ENCODE measurements at regions not wholly inside any gene's neighbourhood (a gene's known extent, or its start where the extent isn't known, plus 50 kb on each side); places are given as distances from the start of the nearest gene placed in this dataset.
"Not testable (repeated sequence)": the region's sequence is repeated elsewhere in the genome, so short reads cannot be mapped to it uniquely, and the experiment has no call there.

DNA sequence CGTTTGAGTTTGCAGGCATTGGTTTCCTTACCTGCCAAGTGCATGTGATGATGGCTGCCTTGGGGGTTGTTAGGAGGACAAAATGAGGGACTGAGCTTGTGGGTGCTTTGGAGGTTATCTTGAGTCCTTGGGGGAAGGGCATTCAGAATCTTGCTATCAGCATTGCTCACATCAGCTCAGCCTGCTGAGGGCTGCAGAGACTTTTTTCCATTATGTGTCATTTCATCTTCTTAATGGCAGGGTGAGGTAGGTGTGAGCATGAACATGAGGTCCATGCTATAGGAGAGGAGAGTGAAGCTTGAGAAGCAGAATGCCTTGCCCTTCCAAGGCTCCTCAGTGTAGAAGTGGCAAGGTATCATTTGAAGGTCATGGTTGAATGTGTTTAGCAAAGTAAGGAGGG is 112.3 kb downstream of the MIAT start:
- no peak for DNase-seq (ENCODE audit: low spot score)

DNA sequence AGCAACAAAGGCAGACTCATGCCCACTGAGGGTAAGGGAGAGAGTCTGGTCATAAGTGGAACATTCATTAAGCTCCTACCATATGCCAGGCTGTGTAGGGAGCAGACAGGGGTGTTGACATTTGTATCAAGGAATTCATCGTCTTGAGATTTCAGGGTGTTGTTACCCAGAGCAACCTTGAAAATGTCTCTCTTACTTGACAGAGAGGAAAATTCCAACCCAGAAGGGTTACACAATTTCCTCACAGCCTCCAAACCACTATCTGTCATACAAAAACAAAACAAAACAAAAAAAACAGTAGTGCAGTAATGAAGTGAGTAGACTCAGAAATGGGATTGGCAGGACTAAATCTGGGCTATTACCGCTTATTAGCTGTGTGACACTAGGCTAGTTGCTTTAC is 113.2 kb downstream of the MIAT start:
- no peak for DNase-seq (ENCODE audit: low spot score)

DNA sequence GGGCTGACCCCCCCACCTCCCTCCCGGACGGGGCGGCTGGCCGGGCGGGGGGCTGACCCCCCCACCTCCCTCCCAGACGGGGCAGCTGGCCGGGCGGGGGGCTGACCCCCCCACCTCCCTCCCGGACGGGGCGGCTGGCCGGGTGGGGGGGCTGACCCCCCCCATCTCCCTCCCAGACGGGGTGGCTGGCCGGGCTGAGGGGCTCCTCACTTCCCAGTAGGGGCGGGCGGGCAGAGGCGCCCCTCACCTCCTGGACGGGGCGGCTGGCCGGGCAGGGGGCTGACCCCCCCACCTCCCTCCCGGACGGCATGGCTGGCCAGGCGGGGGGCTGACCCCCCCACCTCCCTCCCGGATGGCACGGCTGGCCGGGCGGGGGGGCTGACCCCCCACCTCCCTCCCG is 115.7 kb downstream of the MIAT start:
- DNase-seq (ENCODE audit: low spot score), result not testable (repeated sequence)

DNA sequence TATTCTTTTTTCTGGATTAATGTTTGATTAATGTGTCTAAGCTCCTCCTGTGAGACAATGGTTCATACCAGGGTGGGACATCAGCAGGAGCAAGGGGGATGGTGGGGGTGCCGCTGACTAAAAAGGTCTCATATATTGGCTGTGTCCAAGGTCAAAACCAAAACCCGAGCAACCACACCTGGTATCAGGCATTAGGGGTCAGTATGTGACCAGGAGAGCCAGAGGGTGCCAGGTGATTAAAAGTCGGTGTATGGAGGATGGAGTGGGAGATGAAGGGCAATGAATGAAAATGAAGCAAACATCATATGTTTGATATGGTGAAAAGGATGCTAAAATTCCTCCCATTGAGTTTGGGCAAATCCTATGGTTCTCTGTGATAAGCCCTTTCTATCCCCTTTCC is 118.0 kb downstream of the MIAT start:
- no peak for DNase-seq (ENCODE audit: low spot score)

DNA sequence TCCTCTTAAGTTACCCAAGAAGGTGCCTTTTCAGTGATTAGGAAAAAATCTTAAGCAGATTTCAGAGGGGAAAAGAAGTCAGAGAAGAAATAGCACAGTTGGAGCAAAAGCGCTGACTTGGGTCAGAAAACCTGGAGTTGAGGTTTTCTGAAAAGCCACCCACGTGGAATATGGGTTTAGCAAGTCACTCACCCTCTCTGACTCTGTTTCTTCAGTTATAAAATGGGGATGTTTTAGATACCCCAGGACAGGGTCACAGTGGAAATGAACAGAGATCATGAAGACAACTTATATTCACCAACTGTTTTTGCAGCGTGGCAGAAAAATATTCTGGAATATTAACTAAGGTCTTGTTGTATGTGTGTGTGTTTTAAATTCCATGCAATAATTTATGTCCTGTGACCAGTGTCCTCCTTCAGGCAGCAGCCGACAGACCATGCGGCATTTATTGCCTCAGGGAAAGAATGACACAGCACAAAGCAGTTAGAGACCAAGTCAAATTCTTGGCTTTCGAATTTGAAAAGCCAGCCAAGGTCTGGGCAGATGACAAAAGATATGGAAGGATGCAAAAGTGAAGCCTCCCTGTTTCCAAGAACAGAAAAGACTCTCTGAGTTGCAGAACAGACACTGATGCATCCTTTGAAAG is 119.9 kb downstream of the MIAT start:
- no peak for DNase-seq (ENCODE audit: low spot score)

DNA sequence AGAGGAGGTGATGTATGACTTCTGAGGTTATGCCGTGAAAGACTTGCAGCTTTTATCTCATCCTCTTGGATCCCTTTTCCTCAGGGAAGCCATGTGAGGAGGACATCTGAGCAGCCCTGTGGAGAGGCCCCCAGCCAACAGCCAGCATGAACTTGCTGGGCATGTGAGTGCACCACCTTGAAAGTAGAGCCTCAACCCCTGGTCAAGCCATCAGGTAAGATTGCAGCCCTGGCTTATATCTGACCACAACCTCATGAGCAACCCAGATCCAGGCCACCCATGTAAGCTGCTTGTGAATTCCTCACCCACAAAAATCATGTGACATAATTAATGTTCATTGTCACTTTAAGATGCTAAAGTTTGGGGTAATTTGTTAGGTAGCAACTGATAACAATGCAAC is 121.0 kb downstream of the MIAT start:
- DNase-seq (ENCODE audit: low spot score), result no peak

DNA sequence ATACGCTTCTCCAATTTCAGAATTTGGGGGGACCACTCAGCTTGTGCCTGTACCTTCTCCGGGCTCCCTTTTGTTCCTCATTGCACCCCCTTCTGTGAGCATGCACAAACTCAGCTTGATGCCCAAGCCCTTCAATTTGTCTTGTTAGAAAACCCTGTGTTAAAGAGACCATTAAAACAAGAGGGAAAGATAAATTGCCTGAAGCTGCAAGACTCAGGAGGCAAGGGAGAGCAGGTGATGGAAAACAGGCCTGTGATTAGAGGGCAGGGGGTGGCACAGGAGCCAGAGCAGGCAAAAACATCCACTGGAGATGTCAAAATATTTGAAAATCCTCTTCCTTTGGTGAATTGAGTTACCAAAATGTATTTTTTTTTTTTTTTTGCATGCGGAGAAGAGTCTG is 121.7 kb downstream of the MIAT start:
- DNase-seq (ENCODE audit: low spot score), result no peak

DNA sequence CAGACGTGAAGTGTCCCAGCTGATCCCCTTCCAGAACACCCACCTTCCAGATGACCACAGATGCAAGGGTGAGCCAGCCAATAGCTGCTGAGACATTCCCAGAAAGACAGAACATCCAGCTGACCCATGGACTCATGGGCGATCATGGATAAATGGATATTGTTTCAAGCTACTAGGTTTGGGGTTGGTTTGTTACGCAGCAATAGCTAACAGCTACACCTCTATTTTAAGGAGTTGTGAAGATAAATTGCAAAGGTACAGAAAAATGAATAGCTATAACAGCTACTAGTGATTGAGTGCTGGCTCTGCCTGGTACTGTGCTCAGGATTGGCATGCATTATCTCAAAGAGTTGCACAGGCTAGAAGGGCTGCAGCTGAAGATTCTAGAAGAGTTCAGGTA is 122.5 kb downstream of the MIAT start:
- DNase-seq (ENCODE audit: low spot score), result no peak

DNA sequence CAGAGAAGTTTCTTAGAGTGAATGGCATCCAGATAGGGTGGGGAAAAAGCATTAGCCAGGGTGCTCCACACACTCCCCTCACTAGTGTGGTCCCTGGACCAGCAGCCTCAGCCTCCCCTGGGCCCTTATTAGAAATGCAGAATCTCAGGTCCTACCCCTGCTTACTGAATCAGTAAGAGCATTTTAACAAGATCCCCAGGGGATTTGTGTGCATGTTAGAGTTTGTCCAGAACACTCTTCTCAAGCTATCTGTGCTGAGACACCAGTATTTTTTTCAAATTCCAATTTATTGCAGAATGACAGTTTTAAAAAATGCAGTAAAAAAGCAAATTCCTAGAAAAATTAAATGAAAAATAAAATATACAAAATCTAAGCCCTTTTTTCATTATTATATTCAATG is 123.1 kb downstream of the MIAT start:
- no peak for DNase-seq (ENCODE audit: low spot score)

DNA sequence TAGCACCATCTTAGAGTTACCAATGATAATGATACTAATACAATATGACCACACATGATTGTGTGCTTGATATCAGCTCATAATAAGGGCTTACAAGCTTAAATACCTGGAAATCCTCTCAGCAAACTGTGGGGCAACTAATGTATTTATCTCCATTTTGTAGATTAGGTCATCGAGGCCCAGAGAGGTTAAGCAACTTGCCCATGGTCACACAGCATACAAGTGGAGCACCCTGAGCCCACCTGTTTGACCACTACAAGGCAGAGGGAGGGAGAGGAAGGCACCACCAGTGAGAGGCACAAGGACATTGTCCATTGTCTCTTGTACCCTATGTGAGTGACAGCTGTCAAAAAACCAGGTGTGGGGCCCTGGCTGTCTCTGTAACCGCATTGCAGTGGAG is 123.7 kb downstream of the MIAT start:
- no peak for DNase-seq (ENCODE audit: low spot score)

DNA sequence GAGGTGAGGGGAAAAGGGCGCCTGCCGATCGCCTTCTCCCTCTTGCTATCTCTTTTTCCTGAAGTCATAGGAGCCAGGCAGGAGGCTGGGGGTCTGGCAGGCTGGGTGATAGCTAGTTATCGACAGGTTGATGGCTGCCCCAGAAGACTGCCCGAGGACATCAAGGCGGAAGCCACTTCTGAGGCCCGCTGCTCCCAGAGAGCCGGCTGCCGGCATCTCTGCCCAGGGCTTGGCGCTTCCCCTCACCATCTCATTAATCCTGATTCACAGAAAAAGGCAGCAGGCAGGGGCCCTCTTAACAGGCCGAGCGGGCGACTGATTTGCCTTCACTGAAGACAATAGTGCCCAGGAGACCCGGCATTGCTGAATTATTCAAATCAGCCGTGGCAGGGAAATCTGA is 124.2 kb downstream of the MIAT start:
- no peak for DNase-seq (ENCODE audit: low spot score)

DNA sequence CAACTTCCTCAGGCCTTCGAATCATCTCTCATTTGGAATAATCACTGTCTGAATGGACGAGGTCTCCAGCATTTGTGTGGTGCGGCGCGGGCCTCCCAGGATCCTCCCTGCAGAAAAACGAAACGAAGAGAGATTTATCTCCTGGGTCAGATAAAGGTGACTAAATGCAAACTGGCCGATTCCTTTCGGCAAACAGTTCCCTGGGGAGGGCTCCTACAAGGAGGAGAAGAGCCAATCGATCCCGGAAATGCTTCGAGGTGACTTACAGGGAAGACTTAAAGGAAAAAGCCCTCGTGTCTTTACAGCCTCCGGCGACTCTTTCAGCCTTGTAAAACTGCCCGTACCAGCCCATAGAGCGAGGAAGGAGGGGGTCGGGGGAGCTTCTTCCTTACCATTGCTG is 126.5 kb downstream of the MIAT start:
- DNase-seq (ENCODE audit: low spot score), result no peak

DNA sequence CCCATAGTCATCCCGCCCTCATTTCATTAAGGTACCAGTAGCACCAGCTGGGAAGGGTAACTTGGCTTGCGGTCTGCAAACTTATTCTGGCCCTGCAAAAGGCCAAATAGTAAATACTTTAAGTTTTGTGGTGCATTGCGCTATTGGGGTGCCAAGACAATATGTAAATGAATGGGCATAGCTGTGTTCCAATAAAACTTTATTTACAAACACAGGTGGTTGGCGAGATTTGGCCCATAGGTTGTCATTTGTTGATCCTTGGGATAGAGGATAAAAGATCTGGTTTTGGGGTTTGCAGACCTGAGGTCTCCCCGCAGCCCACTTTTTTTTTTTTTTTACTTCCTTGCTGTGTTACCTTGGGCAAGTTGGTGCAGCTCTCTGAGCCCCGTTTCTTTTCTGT is 127.4 kb downstream of the MIAT start:
- DNase-seq (ENCODE audit: low spot score), result no peak

DNA sequence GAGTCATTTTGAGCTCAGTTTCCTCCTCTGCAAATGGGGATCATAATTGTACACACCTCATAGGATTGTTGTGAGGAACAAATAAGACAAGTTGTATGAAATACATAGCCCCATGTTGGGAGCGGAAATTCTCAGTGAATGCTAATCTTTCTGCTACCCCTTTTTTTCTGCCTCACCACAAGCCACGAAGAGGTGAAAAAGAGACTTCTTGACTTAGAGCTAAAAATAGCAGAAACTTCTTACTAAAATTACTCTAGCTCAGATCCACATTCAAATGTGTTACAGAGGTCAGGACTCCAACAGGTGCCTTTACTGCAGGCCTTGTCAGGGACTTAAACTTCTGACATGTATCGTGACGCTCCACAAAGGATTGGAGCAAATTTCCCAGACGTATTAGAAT is 128.5 kb downstream of the MIAT start:
- DNase-seq (ENCODE audit: low spot score), result no peak

DNA sequence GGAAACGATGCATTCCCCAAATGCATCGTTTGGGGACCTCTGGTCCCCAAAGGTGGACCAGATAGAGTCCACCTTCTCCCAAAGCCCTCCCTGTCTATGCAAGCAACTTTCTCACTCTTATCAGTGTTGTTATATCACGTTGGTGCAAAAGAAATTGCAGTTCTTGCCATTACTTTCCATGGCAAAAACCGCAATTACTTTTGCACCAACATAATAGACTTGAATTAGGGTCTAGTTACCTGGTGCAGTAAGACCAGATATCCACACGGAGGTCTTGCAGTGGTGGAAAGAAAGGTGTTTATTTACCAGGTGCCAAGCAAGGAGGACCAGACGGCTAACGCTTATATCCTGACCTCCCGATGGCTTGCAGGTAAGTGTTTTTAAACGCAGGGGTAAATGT is 129.0 kb downstream of the MIAT start:
- DNase-seq (ENCODE audit: low spot score), result no peak

DNA sequence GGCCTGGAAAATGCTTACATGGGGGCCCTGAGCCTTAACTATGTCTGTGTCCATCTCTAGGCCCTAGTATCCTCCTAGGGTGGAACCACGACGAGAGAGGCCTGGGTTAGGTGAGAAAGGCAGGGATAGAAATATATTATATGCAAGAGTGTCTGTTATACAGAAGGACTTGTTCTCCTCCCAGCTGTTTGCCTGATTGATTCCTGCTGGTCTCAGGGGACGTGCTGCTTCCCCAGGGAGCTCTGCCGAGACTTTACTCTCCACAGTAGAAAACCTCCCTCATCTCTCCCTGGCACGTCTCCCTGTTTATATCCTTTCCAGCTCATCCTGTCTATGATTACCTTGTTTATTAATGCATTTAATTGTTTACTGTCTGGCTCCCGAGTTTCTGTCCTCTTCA is 132.6 kb downstream of the MIAT start:
- no peak for DNase-seq (ENCODE audit: low spot score)

DNA sequence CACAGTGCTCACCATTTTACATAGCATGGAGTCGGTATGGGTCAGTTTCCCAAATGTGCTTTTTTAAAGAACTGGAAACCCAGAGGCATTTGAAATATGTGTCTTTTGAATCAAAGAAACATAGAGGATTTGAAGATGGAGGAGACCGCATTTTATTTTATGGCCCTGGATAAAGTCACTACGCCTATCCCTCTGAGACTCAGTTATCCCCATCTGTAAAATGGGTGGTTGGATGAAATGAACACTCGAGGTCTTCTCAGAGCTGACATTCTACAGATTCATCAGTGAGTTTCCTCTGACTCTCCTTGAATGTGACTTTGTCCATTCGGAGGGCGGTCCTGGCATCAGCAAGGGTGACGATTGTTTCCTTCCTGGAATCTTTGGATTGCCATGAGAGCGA is 135.1 kb downstream of the MIAT start:
- no peak for DNase-seq (ENCODE audit: low spot score)

DNA sequence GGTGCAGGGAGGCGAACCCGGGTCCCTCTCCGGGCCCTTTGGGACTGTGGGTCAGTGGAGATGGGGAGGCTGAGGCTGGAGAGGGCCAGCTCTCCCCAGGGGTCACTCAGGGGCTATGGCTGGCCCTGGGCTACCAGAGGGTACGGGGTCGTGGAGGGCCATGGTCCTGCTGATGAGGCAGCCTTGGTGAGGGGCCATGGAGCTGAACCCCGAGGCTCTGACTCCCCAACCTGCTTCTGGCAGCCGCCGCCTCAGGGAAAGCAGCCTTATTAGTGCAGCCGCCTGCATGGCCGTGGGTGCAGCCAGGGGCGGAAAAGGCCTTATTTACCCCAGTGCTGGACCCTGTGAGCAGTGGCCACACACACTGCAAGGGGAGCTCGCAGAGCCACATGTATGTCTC is 139.4 kb downstream of the MIAT start:
- DNase-seq (ENCODE audit: low spot score), result no peak

DNA sequence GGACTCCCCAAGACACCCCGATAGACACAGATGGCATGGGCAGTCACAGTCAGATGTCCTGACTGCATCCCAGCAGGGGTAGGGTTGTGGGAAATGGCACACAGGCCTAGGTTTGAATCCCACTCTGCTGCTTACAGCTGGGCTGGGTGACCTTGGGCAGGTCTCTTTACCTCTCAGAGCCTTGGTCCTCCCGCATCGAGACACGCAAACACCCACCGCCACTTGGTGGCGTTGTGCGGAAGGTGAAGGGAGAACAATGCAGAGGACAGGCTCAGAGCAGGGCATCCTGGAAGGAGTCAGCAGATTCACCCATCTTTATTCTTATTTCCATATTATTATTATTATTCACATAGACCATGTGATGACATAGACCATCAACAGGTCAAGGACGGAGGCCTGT is 140.5 kb downstream of the MIAT start:
- DNase-seq (ENCODE audit: low spot score), result no peak

DNA sequence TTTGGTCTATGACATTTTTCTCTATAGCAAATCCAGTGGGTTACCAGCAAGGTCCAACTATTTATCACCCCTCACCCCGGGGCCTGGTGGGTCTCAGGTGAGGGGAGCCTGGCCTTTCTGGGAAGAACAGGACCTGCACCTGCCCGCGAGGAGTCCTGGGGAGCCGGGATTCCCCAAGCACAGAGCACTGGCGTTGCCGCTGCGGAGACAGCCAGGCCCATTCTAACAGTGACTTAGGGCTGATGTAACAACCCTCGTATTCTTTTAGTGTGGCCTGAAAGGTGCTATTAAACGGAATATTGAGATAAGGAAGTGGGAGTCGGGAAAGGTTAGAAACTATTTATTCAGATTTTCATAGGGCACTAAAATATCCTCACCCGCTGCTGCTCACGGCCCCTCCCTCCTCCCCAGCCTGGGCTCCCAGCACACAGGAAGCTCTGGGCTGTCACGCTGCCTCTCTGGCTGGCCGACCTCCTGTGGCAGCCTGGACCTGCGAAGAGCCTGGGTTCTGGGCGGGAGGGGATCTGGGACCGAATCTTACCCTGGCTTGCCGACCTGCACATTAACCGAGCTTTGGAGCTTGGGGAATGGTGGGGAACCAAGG is 141.2 kb downstream of the MIAT start:
- DNase-seq (ENCODE audit: low spot score), result no peak

DNA sequence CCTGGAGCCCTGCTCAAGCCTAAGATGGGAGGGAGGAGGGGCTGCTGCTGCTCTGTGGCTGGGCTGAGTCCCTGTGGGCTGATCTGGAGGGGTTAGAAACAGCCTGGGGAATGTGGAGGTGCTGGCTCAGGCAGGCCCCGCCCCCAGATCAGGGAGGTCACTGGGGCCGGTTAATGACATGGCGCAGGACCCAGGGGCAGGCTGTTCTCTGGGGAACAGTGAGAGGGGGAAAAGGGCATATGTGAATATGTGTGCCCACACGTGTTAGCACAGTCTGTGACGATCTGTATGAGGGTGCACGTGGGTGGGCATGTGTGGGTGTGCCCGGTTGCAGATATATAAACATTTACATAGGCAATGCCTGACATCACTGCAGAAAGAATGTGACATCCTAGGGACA is 143.5 kb downstream of the MIAT start:
- no peak for DNase-seq (ENCODE audit: low spot score)

DNA sequence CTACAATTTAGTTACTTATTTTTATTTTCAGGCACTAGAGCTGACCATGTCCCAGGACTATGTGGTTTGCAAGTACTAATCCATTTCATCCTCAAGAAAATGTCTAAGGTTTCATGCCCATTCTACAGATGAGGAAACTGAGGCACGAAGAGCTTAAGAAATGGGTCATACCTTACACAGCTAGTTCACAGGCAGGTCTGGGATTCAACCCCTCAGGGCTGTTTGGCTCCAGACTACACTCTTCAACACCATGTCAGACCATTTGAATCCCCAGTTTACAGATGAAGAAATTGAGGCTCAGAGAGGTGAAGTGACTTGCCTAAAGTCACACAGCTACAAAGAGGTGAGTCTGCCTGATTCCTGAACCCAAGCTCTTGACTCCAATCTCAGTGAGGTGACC is 144.1 kb downstream of the MIAT start:
- no peak for DNase-seq (ENCODE audit: low spot score)

DNA sequence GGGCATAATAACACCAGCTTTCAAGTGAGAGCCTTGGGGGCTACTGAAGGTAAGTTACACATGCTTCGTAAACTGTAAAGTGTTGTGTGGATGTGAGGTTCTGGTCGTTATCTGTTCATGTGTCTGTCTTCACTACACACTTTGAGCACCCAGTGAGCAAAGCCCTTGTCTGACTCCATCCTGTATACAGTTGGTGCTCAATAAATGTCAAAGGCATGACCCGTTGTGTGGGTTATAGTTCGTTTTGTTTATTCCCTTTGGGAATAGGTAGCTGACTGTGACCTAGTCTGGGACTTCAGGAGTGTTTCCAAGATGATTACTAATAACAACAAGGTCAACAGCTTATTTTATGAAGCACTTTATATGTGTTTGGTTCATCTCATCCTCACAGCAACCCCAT is 146.9 kb downstream of the MIAT start:
- DNase-seq (ENCODE audit: low spot score), result no peak

DNA sequence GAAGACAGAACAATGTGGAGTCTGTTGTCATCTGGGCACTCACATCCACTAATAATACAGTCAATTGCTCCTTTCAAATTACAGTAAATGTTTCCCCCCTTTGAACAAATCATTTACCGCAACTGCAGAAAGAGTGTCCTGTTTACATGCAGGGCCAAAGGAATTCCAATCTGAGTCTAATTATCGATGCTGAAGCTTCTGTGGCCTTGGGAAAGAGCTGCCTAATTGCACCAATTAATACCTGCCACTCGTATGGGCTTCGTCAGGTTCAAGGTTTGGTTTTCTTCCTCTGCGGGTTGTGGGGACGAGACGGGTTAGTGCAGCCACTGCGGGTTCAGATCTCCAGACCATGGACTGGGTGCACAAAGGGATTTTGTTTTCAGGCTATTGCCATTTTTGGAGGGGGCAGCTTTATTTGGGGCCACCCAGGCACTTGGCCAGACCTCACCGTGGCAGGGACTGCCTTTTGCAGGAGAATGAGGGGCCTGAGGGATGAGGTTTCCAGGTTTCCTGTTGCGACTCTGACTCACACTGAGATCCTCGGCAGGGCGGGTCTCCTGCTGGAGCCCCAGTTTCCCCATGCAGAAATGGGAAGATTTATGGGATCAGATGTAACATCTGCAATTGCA is 147.6 kb downstream of the MIAT start:
- no peak for DNase-seq (ENCODE audit: low spot score)

Data from hematopoietic multipotent progenitor cell treated with erythropoietin and hydrocortisone succinate and interleukin-3 and kit ligand, for 15 days (in vitro differentiated cells).